GM12873 (cell line): ENCODE measurements at regions not wholly inside any gene's neighbourhood (a gene's known extent, or its start where the extent isn't known, plus 50 kb on each side); places are given as distances from the start of the nearest gene placed in this dataset.

Source experiments
- CTCF ChIP-seq: IDR thresholded peaks from 2 replicates; pipeline ENCODE4 v1.5.1; 2012; ENCODE audit warnings: low read depth, mild to moderate bottlenecking, moderate library complexity, low read length, control low read depth; ENCODE audit not compliant: insufficient read depth; ENCODE audit errors: missing control alignments

GRCh38 chr3:144947895-144948294, 976.3 kb downstream of the DIPK2A start:
- no peak for TF ChIP-seq CTCF

GRCh38 chr3:144948711-144949110, 977.1 kb downstream of the DIPK2A start:
- no peak for TF ChIP-seq CTCF

GRCh38 chr3:144953959-144954358, 982.3 kb downstream of the DIPK2A start:
- no peak for TF ChIP-seq CTCF

- no peak for TF ChIP-seq CTCF
These were observed 985.9 kb downstream of the DIPK2A start for GRCh38 chr3:144957398-144958101.

GRCh38 chr3:144963810-144964209, 992.2 kb downstream of the DIPK2A start:
- TF ChIP-seq CTCF = no peak

GRCh38 chr3:144966560-144966959, 994.9 kb downstream of the DIPK2A start:
- TF ChIP-seq CTCF = no peak

GRCh38 chr3:144968750-144969350, 997.2 kb downstream of the DIPK2A start:
- TF ChIP-seq CTCF = no peak
